ENCODE measurements at regions not wholly inside any gene's neighbourhood (a gene's known extent, or its start where the extent isn't known, plus 50 kb on each side); places are given as distances from the start of the nearest gene placed in this dataset.

- Histone ChIP-seq H3K27ac (no peak overlapping the region), H3K9me3 (peaks cover 0 to 5% of the 10 kb centered on the region in 2 donors), H3K36me3 (no peaks in the 10 kb centered on the region), H3K27me3 (no peaks in the 10 kb centered on the region), H3K4me1 (no peaks in the 10 kb centered on the region), H3K4me3 (no peak overlapping the region)
- no peak for DNase-seq (ENCODE audit: low spot score)
- no peak for TF ChIP-seq CTCF (IDR thresholded peaks at IDR 0.05)
Measured at GRCh38 chrX:106300239-106300638, 132.1 kb downstream of the PWWP3B start.

GRCh38 chrX:106300656-106301055 is 132.6 kb downstream of the PWWP3B start:
- H3K4me1 ChIP-seq, result no peaks in the 10 kb centered on the region
- H3K27ac ChIP-seq, result no peak overlapping the region
- no peaks in the 10 kb centered on the region for H3K27me3 ChIP-seq
- H3K9me3 ChIP-seq, result peaks cover 0 to 5% of the 10 kb centered on the region in 2 donors
- H3K36me3 ChIP-seq, result no peaks in the 10 kb centered on the region
- TF ChIP-seq CTCF (IDR thresholded peaks at IDR 0.05), result no peak
- DNase-seq (ENCODE audit: low spot score), result no peak
- no peak overlapping the region for H3K4me3 ChIP-seq

GRCh38 chrX:106302304-106302703 is 134.2 kb downstream of the PWWP3B start:
- Histone ChIP-seq H3K4me1 (no peaks in the 10 kb centered on the region), H3K4me3 (no peak overlapping the region), H3K36me3 (no peaks in the 10 kb centered on the region), H3K27me3 (no peaks in the 10 kb centered on the region), H3K9me3 (peaks cover 0 to 5% of the 10 kb centered on the region in 2 donors), H3K27ac (no peak overlapping the region)
- no peak for DNase-seq (ENCODE audit: low spot score)
- TF ChIP-seq CTCF (IDR thresholded peaks at IDR 0.05), result no peak

GRCh38 chrX:106306391-106306947 is 138.4 kb downstream of the PWWP3B start:
- Histone ChIP-seq H3K9me3 (peaks cover 0 to 5% of the 10 kb centered on the region in 2 donors), H3K4me3 (no peak overlapping the region), H3K27me3 (no peaks in the 10 kb centered on the region), H3K36me3 (no peaks in the 10 kb centered on the region), H3K4me1 (no peaks in the 10 kb centered on the region), H3K27ac (no peak overlapping the region)
- no peak for DNase-seq (ENCODE audit: low spot score)
- TF ChIP-seq CTCF (IDR thresholded peaks at IDR 0.05), result no peak

- H3K36me3 ChIP-seq, result no peaks in the 10 kb centered on the region
Measured at GRCh38 chrX:106323357-106323756, 155.3 kb downstream of the PWWP3B start.

More at GRCh38 chrX:106323357-106323756, 155.3 kb downstream of the PWWP3B start:
- Histone ChIP-seq H3K27me3 (no peaks in the 10 kb centered on the region), H3K4me1 (no peaks in the 10 kb centered on the region), H3K9me3 (no peaks in the 10 kb centered on the region), H3K4me3 (no peak overlapping the region), H3K27ac (no peak overlapping the region)
- no peak for DNase-seq (ENCODE audit: low spot score)
- TF ChIP-seq CTCF (IDR thresholded peaks at IDR 0.05), result no peak

Measured in right atrium auricular region (tissue), 2 donors.